H4 (cell line): ENCODE measurements at regions not wholly inside any gene's neighbourhood (a gene's known extent, or its start where the extent isn't known, plus 50 kb on each side); places are given as distances from the start of the nearest gene placed in this dataset.
"Not testable (repeated sequence)": the region's sequence is repeated elsewhere in the genome, so short reads cannot be mapped to it uniquely, and the experiment has no call there.

Source experiments
- DNase-seq: peaks from one replicate; pipeline ENCODE4 v3.0.0-alpha.2; 2015; ENCODE audit warnings: low spot score

- not testable (repeated sequence) for DNase-seq
Observed at GRCh38 chr9:71508141-71508540, 260.2 kb downstream of the CEMIP2 start.

GRCh38 chr9:71506821-71507220 lies 261.5 kb downstream of the CEMIP2 start:
- peak; percentile 14 for DNase-seq

- no peak for DNase-seq
Observed at GRCh38 chr9:71504636-71505035, 263.7 kb downstream of the CEMIP2 start.

- DNase-seq: no peak
Observed at GRCh38 chr9:71498691-71499090, 269.6 kb downstream of the CEMIP2 start.

GRCh38 chr9:71490810-71491209 lies 277.5 kb downstream of the CEMIP2 start:
- DNase-seq: no peak

GRCh38 chr9:71487061-71487460 lies 281.3 kb downstream of the CEMIP2 start:
- DNase-seq: no peak

GRCh38 chr9:71485326-71485725 lies 283.0 kb downstream of the CEMIP2 start:
- no peak for DNase-seq

- DNase-seq: no peak
Observed at GRCh38 chr9:71483436-71483835, 284.9 kb downstream of the CEMIP2 start.

GRCh38 chr9:71479621-71480020 lies 288.7 kb downstream of the CEMIP2 start:
- no peak for DNase-seq

- no peak for DNase-seq
Observed at GRCh38 chr9:71472400-71472799, 295.9 kb downstream of the CEMIP2 start.

- no peak for DNase-seq
Observed at GRCh38 chr9:71465392-71465791, 302.9 kb downstream of the CEMIP2 start.

GRCh38 chr9:71459082-71459481 lies 309.2 kb downstream of the CEMIP2 start:
- DNase-seq: no peak

- peak; percentile 55 for DNase-seq
Observed at GRCh38 chr9:71446473-71447411, 321.6 kb downstream of the CEMIP2 start.

- DNase-seq: no peak
Observed at GRCh38 chr9:71446106-71446472, 322.2 kb downstream of the CEMIP2 start.

GRCh38 chr9:71442937-71443336 lies 321.5 kb upstream of the TRPM3 start:
- DNase-seq: no peak

- DNase-seq: no peak
Observed at GRCh38 chr9:71441266-71441665, 319.8 kb upstream of the TRPM3 start.

GRCh38 chr9:71431931-71432330 lies 310.5 kb upstream of the TRPM3 start:
- DNase-seq: no peak

GRCh38 chr9:71407341-71407740 lies 285.9 kb upstream of the TRPM3 start:
- DNase-seq: not testable (repeated sequence)

- DNase-seq: no peak
Observed at GRCh38 chr9:71403106-71403505, 281.7 kb upstream of the TRPM3 start.

GRCh38 chr9:71393005-71393404 lies 271.6 kb upstream of the TRPM3 start:
- DNase-seq: no peak

GRCh38 chr9:71384343-71384742 lies 262.9 kb upstream of the TRPM3 start:
- no peak for DNase-seq

GRCh38 chr9:71383308-71383940 lies 262.0 kb upstream of the TRPM3 start:
- no peak for DNase-seq

- no peak for DNase-seq
Observed at GRCh38 chr9:71368157-71368556, 246.7 kb upstream of the TRPM3 start.
